ENCODE measurements at regions not wholly inside any gene's neighbourhood (a gene's known extent, or its start where the extent isn't known, plus 50 kb on each side); places are given as distances from the start of the nearest gene placed in this dataset.

DNA sequence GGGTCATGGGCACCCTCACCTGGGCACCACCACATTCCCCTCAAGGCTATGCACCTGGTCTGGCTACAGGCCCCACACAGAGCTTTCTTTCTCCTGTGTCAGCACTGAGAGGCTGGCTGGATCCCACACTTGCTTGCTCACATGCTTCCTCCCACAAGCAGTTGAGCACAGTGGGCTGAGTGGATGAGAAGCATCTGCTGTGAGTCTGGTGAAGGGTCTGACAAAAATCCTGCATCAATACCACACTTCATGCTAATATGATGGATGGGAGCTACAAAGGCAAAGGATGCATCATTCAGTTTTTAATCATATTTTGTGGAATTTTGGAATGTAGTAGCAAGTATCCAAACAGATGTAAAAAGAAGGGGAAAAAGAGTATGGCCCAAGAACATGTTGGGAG, 830.8 kb upstream of the PTPRD start:
- TF ChIP-seq, protein P1, sequence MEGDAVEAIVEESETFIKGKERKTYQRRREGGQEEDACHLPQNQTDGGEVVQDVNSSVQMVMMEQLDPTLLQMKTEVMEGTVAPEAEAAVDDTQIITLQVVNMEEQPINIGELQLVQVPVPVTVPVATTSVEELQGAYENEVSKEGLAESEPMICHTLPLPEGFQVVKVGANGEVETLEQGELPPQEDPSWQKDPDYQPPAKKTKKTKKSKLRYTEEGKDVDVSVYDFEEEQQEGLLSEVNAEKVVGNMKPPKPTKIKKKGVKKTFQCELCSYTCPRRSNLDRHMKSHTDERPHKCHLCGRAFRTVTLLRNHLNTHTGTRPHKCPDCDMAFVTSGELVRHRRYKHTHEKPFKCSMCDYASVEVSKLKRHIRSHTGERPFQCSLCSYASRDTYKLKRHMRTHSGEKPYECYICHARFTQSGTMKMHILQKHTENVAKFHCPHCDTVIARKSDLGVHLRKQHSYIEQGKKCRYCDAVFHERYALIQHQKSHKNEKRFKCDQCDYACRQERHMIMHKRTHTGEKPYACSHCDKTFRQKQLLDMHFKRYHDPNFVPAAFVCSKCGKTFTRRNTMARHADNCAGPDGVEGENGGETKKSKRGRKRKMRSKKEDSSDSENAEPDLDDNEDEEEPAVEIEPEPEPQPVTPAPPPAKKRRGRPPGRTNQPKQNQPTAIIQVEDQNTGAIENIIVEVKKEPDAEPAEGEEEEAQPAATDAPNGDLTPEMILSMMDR (IDR thresholded peaks at IDR 0.05; ENCODE audit: poor library complexity): no peak
- no peak for TF ChIP-seq EZH2 (IDR thresholded peaks at IDR 0.05; ENCODE audit: borderline replicate concordance)

Data from hepatocyte (in vitro differentiated cells).